Stimulated activated CD4-positive, alpha-beta T cell treated with anti-CD3 and anti-CD28 coated beads, TNF-alpha, amount 100 ng/mL, for 1 hour (primary cell): ENCODE measurements at regions not wholly inside any gene's neighbourhood (a gene's known extent, or its start where the extent isn't known, plus 50 kb on each side); places are given as distances from the start of the nearest gene placed in this dataset.
"Not testable (repeated sequence)": the region's sequence is repeated elsewhere in the genome, so short reads cannot be mapped to it uniquely, and the experiment has no call there.

Experiments
- DNase-seq, 3 donors: peaks; one replicate each; pipeline ENCODE4 v3.0.0-alpha.2; 2020; ENCODE audit warnings: low read depth in 3 of 3, low spot score in 1 of 3

DNA sequence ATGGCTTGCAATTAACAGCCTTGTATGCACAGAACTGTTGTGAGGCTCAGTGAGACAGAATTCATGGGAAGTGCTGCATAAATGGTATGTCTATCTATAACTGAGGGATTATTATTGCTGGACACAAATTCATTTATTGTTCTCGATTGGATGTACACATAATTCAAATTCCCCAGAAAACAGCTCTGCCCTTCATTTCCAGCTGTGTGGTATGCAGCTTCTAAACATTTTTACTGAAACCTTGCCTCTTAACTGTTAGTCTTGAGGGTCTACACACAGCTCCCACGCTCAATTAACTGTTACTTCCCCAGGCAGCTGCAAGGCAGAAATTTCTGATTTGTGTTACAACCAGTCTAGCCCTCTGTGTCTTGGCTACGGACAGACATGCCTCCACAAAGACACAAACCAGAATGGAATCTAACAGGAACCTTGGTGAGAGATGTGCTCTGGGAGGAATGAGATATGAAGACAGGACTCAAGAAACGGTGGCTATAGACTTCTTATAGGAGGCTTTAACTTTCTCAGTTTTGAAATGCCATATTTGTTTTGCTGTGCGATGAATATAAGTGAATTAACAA, 139.7 kb upstream of the TBL1XR1 start:
- no peak for DNase-seq

DNA sequence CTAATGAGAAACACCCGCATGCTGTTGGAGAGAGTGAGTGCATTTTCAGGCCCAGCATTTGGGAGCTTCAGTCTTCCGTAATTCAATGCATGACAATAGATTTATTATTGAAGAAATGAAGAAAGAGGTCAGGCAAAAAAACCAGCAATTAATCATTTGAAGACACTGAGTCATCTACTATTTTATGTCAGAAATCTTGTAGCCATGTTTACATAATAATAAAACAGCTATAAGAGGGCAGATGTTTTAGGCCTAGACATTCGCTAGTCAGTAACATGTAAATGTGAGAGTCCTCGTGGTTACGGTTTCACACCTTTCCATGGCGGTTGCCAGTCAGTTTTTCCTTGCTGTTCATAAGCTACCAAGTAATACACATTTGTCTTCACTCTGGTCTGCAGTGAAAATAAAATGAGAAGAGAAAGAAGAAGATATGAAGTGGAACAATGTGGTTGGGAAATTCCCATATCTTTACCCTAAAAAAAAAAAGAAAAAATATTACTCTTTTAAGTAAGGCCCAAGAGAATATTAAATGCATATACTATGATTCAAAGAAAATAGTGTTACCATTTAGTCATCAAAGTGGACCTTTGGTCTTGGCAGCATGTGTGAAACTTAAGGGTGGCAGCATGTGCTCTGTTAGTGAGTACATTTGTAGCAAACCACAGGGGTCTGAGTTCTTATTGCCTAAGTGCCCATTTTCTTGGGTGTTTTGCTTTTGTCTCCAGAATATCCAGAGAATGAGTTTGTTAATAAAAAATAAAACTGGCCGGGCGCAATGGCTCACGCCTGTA, 140.5 kb upstream of the TBL1XR1 start:
- peak in 2 of 3 donors; percentile 19 to 30 for DNase-seq

DNA sequence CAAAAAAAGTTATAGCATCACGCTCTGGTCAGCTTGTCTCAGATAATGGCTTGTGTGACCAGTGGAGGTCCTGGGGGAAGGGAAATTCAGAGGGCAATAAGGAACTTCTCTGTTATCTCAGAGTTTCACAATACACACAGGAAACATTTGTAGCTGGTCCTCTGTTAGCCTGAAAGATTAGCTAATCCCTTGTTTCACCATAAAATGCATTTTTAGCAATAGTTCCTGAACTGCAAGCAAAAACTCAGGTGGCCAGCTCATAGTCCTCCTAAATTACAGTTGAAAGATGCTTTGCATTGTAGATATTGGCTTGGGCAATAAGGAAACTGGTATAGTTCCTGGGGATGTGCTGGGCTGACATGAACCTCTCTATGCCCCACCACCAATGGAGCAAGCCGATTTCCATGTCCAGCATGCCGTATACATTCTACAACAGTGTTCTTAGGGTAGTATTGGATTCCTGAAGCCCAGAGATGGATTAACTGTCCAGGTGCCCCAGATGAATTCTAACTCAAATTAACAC, 141.5 kb upstream of the TBL1XR1 start:
- no peak for DNase-seq

DNA sequence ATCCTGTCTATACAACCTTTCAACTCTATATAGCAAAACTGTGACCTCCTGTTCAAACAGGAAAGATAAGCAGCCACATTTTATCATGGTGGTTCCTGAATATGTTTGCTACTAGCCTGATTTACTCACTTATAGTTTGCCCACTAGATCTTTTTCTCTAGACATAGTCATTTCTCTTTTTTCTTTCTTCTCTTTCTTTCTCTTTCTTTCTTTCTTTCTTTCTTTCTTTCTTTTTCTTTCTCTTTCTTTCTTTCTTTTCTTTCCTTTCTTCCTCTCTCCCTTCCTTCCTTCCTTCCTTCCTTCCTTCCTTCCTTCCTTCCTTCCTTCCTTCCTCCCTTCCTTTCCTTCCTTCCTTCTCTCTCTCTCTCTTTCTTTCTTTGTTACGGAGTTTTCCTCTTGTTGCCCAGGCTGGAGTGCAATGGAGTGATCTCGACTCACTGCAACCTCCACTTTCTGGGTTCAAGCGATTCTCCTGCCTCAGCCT, 142.0 kb upstream of the TBL1XR1 start:
- not testable (repeated sequence) for DNase-seq

DNA sequence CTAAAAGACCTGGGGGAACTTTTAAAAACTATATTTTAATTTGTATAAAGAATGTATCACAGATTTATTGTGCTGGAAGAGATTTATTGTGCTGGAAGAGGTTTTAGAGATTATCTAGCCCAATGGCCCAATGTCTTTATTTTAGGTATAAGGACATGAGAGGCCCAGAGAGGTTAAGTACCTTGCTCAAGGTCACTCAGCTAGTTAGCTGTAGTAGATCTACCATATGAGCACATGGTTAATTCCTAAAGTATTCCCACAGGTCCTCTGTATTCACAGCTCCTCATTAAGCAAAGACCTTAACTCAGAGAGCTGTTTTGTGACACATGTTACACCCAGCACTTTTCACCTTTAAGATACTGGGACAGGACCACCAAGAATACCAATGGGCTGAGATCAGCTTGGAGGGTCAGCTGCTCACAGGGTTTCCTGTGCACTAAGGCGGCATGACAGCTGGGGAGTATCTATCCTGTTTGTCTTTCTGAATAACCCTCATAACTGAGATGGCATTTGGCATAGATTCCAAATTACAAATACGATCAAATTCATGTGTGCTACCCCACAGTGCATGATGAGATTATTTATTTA, 143.1 kb upstream of the TBL1XR1 start:
- DNase-seq: no peak

DNA sequence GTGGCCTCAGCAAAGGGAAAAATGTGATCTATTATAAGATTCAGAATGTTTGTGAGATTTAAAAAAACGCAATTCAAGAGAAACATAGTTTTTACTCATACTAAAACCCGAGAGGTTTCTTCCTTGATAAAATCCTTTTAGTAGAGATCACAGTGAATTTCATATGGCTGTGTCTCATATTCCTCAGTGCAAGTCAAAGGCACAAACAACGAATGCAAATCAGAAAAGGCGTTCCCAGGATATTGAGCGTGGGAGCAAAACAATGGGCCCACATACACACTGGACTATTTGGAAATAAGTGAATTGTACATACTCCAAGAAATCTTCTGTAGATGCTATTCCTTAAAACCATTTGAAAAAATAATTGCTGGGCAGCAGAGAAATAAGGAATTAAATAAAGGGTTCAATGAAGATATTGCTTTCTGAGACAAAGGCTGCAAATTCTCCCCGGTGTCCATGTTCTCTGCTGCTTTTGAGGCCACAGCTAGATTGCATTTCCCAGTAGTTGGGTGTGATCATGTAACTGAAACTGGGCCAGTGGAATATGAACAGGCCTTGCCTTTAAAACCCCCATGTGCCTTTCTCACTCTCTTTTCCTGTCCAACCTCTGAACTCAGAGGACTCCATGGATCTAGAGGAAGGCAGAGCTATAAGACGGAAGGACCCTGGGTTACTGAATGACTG, 144.6 kb upstream of the TBL1XR1 start:
- no peak for DNase-seq

DNA sequence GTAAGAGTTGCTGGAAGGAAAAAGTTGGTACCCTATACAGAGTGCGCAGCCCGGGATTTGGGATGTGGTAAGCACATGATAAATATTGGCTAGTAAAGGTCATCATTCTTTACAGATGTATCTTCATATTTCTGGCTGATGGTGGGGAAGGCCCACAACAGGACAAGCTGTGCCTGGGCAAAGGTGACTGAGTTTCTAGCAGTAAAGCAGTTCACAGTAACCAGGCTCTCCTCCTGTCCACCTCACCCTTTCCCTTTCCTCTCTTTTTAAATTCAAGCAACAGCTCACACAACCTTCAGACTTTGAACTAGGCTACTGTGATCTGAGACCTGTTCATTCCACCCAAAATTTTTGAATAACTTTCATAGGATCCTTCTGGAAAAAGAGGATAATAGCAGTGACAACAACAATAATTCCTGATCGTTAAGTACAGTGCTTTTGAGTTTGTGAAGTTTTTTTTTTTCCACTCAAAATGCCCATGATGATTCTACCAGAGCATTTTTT, 145.9 kb upstream of the TBL1XR1 start:
- DNase-seq: no peak

DNA sequence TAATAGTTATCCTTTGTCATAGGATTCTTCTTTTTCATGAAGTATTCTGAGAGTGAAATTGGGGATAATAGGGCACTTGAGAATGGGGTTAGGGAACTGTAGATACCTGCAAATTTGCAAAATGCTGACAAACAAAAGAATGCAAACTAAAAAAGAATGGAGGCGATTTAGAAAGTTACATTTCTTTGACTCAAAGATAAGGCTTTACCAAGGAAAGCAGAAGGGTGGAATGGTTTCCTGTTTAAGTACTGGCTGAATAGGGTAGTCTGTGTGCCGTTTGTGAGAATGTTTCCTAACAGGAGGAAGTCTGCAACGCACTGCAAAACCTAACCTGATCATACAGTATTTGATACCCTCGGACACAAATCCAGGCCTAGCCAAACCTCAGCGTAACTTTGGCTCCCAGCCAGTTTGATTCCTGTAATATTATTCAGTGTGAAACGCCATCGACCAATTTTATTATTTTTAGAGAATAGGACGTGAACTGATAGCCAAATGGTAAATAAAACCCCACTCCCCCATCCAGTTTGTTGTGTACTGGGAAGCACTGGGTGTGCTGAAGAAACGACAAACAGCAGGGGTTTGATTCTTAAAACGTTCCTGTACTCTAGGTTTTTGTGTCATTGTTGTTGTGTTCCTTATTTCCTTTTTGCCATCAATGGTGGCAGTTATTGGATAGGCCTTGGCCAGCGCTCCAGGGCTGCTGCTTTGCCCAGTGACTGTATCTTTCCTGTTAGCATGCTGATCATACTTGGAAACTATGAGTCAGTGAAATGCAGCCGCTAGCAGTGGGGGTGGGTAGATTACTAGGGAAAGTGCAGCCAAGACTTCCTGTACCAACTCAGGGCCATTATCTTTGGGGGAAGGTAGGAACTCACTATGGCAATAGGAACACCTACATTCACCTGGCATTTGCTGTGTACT, 148.0 kb upstream of the TBL1XR1 start:
- DNase-seq: peak; percentile 33 to 38 (median 34)

DNA sequence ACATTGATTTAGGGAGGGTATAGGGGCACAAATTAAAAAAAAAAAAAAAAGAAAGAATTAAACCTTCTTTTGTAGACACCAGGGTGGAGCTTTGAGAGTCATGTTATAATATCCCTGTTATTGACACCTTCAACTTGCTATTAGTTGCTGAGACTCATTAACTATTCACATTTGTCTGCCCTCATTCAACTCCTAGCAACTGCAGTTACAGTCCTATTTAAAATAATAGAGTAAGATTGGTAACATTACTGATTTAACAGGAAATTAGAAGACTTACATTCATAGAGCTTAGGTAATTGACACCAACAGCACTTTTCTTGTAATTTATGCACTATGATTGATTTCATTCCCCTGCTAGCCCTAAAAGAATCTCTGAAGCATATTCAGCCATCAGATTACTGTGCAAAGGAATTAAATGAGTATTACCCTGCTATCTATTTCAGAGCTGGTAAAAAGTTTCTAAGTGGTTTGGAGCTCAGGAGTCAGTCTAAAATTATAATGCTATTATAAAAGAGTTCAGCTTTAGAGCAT, 148.8 kb upstream of the TBL1XR1 start:
- no peak for DNase-seq

DNA sequence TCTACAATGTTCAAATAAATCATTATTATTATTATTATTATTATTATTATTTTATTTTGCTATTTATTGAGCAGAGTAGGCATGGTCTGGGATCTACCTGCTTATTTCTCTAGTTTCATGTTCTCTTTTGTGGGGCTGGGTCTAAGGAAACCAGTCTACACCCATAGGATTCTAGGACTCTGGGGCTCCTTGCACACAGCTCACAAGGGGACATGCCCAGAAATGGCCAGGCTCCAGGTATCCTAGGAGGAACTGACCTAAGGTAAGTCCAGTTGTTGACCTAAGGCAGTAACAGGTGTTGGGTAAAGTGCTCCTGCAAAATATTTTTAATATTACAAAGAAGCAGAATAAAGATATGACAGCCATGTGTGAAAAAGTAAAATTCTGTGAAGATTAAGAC, 149.6 kb upstream of the TBL1XR1 start:
- DNase-seq: no peak

DNA sequence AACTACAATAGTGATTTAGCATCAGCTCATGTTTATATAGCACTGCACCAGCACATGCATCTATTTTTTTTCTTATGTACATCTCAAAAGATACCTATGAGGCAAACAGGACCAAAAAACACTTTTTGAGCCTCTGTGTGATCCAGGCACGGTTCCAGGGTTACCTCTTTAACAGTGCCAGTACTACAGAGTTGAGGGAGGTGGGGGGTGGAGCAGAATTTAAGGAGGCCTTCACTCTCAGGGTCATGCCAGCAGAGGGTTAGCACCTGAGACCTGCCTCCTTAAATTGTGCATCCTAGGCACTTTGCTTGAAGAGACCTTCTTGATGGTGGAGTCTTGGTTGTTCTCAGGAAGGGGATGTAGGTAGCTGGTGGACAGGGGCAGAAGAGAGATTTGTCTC, 150.3 kb upstream of the TBL1XR1 start:
- DNase-seq: no peak

DNA sequence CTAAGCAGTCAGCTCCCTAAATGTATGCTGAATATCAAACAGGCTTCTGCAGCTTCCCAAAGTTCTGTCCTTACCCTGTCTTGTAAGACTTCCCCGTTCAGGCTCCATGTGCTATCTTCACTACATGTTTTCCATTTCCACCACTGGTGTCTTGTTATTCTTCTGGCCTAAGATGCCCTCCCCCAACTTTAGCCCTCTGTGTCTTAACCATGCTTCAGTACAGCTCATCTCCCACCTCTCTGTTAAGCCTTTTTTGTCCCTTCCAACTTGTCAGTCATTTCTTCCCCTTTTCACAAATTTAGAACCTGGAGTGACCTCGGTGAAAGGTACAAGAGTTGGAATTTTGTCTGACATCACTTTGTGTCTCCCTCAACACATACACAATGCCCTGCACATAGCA, 151.7 kb upstream of the TBL1XR1 start:
- no peak for DNase-seq

DNA sequence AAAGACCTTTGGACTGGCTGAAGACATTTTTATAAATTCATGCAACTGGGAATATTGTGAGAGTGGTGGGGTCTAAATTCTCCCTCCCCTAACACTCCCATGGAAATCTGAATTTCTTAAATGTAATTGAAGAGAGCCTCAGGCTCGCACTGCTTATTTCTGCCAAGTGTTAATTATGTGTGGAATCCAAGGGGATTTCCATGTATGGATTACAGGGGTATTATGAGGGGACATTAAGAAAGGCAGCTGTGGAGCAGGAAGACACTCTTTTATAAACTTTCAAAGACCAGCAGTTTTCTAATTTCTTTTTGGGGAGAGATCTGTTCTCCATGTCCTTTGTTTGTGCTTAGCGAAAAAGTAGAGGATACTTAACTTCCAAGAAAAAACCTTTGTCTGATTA, 152.1 kb upstream of the TBL1XR1 start:
- no peak for DNase-seq

DNA sequence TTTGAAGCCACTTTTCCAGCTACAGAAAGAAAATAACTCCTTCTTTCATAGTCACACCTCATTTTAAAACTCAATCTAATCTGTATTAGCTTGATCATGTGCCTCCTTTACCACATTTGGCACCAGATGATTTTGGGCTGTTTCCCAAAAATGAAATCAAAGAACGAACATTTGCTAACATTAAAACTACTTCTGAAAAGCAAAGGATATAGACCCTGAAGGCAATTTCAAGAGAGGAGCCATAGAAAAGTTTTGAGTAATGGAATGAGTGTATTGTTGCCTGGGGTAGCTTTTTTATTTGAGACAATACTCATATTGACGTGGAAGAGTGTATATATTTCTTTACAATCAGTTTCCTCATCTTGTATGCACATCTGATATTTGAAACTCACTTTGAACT, 152.8 kb upstream of the TBL1XR1 start:
- no peak for DNase-seq

DNA sequence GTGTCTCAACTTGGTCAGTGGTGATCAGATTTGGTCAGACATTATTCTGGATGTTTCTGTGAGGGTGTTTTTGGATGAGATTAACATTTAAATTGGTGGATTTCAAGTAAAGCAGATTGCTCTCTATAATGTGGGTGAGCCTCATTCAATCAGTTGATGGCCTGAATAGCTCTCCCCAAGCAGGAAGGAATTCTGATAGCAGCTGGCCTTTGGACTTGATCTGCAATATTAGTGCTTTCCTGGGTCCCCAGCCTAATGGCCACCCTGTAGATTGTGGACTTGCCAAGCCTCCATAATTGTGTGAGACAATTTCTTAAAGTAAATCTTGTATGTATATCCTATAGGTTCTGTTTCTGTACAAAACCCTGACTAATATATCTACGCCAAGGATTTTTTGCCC, 153.9 kb upstream of the TBL1XR1 start:
- no peak for DNase-seq

DNA sequence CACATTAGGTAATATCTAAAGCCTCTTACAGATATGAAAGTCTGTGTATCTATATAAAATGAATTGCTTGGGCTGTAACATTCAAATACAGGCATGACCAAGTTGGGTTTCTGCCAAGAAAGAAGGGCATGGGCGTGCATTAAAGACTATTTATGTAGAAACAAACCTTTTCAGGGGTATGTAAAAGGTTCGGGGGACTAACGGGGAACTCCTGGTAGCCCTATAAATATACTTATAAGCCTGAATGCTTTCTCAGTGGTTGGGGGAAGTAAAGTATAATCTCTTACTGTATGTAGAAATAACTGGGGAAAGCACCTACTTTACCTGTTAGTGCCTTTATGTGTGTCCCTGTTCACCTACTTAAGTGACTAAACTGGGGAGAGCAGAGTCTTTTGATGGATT, 154.5 kb upstream of the TBL1XR1 start:
- no peak for DNase-seq

DNA sequence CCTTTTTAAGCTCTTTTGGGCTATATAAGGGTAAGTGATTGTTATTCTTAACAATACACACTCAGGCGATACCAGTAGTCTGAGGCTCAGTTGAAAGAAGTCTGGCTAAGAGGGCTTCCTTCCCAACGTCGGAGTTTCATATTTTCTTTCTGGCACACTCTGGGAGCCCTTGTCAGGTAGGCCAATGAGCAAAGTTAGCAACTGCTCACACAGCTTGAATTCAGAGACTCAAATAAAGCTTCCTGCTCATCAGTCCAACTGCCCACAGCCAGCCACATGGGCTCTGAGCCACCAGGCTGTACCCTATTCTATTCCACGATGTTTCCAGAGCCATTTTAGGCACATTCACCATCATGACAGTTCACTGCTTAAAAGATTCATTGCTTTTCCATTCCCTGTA, 155.1 kb upstream of the TBL1XR1 start:
- DNase-seq: no peak

DNA sequence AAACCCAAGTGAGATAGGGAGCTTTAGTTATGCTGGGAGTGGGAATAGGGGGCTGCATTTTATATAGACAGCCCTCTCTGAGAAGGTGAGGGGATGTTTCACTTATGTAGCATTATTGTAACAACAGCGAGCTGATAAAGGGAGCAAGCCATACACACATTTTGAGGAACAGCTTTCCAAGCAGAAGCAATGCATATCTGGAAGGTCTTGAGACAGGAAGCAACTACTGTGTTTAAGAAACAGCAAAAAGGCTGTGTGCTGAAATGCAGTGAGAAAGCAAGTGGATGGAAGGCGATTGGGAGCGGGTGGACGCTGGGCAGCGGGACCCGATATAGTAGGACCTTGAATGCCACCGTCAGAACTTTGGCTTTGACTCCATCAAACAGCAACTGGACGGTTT, 155.9 kb upstream of the TBL1XR1 start:
- DNase-seq: no peak

DNA sequence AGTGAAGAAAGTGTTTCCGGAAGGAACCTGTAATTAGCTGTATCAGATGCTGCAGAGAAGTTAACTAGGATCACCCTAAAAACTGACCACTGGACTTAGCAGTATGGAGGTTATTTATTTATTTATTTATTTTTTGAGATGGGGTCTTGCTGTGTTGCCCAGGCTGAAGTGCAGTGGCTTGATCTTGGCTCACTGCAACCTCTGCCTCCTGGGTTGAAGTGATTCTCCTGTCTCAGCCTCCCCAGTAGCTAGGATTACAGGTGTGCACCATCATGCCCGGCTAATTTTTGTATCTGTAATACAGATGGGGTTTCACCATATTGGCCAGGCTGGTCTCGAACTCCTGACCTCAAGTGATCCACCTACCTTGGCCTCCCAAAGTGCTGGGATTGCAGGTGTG, 156.6 kb upstream of the TBL1XR1 start:
- not testable (repeated sequence) for DNase-seq

DNA sequence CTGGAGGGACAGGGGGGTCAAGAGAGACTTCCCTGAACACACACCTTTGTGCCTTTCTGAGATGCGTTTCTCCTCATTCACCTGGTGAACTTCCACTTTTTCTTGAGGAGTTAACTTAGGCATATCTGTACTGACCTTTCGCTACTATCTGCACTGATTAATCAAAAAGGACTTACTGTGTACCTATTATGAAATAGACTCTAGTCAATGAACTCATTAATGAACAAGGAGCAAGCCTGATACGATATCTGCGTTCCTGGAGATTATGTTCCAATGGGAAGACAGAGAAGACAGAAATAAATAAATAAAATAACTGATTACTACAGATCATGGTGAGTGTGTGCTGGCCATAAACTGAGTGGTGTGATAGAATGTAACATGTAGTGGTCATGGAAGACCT, 157.2 kb upstream of the TBL1XR1 start:
- no peak for DNase-seq
